ENCODE measurements at regions not wholly inside any gene's neighbourhood (a gene's known extent, or its start where the extent isn't known, plus 50 kb on each side); places are given as distances from the start of the nearest gene placed in this dataset.

DNA sequence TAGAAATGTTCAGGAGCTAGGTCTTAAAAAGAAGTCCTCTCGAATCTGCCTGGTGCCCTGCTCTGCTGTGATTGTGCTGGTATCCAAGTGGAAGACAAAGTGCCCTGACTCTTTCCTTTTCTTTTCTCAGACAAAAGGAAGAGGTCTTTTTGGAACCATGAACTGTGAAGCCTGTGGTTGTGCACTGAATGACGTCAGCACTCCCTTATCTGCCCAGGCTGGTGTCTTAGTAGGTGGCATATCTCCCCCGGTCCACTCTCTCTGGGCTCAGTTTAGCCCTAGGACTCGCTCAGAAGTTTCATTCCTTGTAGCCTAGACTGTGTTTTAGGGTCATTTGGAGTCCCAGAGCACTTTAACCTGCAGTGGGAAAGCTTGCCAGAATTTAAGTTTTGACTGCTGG lies 400.3 kb upstream of the CT83 start:
- no peak for TF ChIP-seq EP300 (IDR thresholded peaks at IDR 0.05)
- TF ChIP-seq, protein P1, sequence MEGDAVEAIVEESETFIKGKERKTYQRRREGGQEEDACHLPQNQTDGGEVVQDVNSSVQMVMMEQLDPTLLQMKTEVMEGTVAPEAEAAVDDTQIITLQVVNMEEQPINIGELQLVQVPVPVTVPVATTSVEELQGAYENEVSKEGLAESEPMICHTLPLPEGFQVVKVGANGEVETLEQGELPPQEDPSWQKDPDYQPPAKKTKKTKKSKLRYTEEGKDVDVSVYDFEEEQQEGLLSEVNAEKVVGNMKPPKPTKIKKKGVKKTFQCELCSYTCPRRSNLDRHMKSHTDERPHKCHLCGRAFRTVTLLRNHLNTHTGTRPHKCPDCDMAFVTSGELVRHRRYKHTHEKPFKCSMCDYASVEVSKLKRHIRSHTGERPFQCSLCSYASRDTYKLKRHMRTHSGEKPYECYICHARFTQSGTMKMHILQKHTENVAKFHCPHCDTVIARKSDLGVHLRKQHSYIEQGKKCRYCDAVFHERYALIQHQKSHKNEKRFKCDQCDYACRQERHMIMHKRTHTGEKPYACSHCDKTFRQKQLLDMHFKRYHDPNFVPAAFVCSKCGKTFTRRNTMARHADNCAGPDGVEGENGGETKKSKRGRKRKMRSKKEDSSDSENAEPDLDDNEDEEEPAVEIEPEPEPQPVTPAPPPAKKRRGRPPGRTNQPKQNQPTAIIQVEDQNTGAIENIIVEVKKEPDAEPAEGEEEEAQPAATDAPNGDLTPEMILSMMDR (IDR thresholded peaks at IDR 0.05): no peak
